Smooth muscle cell of the brain vasculature (primary cell): ENCODE measurements at regions not wholly inside any gene's neighbourhood (a gene's known extent, or its start where the extent isn't known, plus 50 kb on each side); places are given as distances from the start of the nearest gene placed in this dataset.
"Not testable (repeated sequence)": the region's sequence is repeated elsewhere in the genome, so short reads cannot be mapped to it uniquely, and the experiment has no call there.

ENCODE experiments used
- DNase-seq: peaks from one replicate; pipeline ENCODE4 v3.0.0-alpha.2; 2012; ENCODE audit warnings: low read depth, low spot score

DNA sequence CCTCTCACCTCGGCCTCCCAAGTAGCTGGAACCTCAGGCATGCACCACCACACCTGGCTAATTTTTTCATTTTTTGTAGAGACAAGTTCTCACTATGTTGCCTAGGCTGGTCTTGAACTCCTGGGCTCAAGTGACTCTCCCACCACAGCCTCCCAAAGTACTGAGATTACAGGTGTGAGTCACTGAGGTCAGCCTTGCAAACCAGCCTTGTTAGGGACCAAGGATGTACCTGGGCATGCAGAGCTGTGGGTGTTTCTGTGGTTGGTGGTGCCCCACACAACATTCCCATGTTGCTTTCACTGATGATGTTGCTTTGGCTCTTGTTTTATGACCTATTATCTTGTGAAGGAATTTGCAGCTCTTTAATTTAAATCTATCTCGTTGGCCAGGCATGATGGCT lies 54.8 kb downstream of the OTUD1 start:
- DNase-seq = no peak

GRCh38 chr10:23496727-23497126 lies 57.9 kb downstream of the OTUD1 start:
- no peak for DNase-seq

GRCh38 chr10:23499372-23500132 lies 60.7 kb downstream of the OTUD1 start:
- DNase-seq = no peak

- no peak for DNase-seq
These were observed 67.1 kb downstream of the OTUD1 start for GRCh38 chr10:23505797-23506465.

GRCh38 chr10:23512355-23513058 lies 73.6 kb downstream of the OTUD1 start:
- DNase-seq = no peak

DNA sequence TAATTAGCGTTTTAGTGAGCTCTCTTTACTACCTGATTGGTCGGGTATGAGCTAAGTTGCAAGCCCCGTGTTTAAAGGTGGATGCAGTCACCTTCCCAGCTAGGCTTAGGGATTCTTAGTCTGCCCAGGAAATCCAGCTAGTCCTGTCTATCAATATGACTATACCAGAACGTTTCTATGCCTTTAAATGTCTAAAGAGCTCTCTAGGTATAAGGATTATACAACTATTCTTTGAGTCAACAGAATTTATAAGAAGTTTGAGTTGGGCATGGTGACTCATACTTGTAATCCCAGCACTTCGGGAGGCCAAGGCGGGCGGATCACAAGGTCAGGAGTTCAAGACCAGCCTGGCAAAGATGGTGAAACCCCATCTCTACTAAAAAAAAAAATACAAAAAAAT lies 74.7 kb downstream of the OTUD1 start:
- DNase-seq = not testable (repeated sequence)

GRCh38 chr10:23514321-23514720 lies 75.4 kb downstream of the OTUD1 start:
- DNase-seq = no peak

- no peak for DNase-seq
These were observed 77.7 kb downstream of the OTUD1 start for GRCh38 chr10:23516530-23516929.

- DNase-seq = no peak
These were observed 78.3 kb downstream of the OTUD1 start for GRCh38 chr10:23517155-23517554.

DNA sequence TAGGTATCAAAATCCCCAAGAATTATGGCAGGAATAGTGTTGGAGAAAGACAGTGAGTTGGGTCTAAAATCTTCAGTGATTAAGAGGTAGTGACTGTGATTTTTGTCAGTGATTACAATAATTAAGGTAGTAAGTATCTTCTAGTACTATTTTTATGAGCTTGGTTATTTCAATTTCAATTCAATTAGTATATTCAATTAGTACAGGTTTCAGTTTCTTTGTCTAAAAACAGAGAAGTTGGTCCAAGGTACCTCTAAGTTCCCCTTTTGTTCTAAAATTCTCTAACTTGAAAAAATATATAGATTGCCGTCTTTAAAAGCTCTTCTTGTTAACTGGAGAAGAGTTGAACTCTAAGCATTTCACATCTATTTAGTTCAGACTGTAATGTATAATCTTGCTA lies 82.9 kb downstream of the OTUD1 start:
- no peak for DNase-seq

- no peak for DNase-seq
These were observed 83.5 kb downstream of the OTUD1 start for GRCh38 chr10:23522345-23522744.

GRCh38 chr10:23523251-23523650 lies 84.4 kb downstream of the OTUD1 start:
- DNase-seq = no peak

- DNase-seq = no peak
These were observed 86.5 kb downstream of the OTUD1 start for GRCh38 chr10:23525406-23525805.

DNA sequence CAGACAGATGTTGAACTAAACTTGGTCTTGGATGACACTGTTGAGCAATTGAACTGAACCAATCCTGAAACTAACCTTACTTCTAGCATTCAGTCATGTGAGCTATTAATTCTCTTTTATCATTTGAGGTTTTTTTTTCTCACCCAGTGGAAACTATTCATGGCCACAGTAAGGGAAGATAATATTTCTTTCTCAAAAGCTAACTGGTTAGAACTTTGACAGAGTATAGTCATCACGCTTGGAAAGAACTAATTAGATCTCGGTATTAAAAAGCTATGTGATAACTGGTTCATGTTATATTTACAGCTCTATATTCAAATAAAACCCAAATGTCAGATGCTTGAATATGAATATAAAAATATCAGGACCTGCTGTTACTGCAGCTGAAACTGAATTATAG lies 89.5 kb downstream of the OTUD1 start:
- no peak for DNase-seq

DNA sequence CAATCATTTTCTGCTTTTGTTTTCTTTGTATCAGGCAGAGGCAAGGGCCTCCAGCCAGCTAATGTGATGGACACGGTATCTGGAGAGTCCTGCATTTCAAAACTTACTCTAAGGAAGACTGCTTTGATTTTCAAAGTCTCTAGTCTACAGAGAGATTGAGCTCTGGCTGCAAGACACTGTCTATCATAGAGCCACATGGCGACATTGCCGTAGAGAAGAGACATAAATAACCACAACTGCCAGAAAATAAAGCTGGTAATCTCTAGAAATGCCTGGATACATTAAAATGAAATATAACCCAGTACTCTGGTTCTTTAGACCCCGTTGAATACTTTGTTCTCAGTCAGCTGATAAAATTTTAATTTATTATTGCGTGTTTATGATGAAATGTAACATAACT lies 90.8 kb downstream of the OTUD1 start:
- no peak for DNase-seq

DNA sequence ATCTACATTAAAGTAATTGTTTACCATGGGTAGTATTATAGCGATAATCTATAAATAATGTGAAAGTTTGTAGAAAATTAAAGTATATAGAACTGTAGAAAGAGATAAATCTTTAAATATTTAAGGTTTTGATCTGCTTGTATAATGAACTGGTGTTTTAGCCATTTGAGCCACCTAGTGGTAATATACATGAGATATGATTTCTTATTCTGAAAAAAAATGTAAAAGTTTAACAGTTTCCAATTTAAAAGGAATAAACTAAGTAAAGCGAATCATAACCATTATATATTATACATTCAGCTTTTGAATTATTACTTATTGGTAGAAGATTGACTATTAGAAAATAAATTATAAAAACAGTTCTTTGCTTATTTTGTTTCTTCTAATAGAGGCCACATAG lies 91.2 kb downstream of the OTUD1 start:
- DNase-seq = no peak

- DNase-seq = no peak
These were observed 94.3 kb downstream of the OTUD1 start for GRCh38 chr10:23533212-23533611.

- no peak for DNase-seq
These were observed 95.5 kb downstream of the OTUD1 start for GRCh38 chr10:23534326-23534725.

- DNase-seq = no peak
These were observed 95.9 kb downstream of the OTUD1 start for GRCh38 chr10:23534761-23535160.

- no peak for DNase-seq
These were observed 96.5 kb downstream of the OTUD1 start for GRCh38 chr10:23535381-23535780.

GRCh38 chr10:23538968-23539367 lies 100.1 kb downstream of the OTUD1 start:
- no peak for DNase-seq

DNA sequence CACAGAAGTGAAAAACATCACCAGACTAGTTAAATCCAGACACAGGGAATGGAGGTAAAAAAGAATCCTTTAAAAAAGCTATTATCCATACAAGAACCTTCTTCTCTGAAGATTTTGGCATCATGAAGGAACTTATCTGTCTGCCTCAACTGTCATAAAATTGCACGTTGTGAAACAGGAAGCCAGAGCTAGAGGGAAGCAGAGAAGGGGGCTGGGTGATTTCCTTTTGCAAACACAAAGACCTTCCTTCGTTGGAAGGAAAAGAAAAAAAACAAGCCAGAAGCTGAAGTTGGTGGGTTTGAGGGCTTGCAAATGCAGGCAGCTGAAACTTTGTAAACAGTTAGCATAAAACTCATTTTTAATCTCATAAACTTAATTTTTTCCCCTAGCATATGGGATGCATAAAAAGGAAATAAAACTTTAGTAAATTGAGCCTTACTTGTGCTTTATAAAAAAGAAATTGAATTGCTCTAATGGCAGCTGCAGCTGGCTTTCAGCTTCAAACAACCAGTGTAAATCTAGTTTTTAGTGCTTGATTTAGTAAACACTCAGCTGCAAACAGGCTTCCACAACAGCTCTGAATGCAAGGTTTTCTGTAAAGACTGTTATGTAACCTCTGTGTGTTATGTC lies 101.6 kb downstream of the OTUD1 start:
- no peak for DNase-seq
